CD4-positive, alpha-beta memory T cell (primary cell): ENCODE measurements at regions not wholly inside any gene's neighbourhood (a gene's known extent, or its start where the extent isn't known, plus 50 kb on each side); places are given as distances from the start of the nearest gene placed in this dataset.

Experiments
- CTCF ChIA-PET: fragments of 350-600 bp; sonication (Branson Sonifier 250); formaldehyde crosslinking; loops from one replicate; lab custom pipeline; 2021; ENCODE audit warnings: inconsistent platforms; ENCODE audit not compliant: partially characterized antibody; lab: Charles Lee
- POLR2A ChIA-PET: fragments of 350-600 bp; sonication (Branson Sonifier 250); formaldehyde crosslinking; loops from one replicate; lab custom pipeline; 2021; ENCODE audit not compliant: partially characterized antibody; lab: Charles Lee
- DNase-seq, 5 donors: peaks; one replicate each; pipeline versions ENCODE4 v3.0.0 to v3.0.0-alpha.2; 2020 to 2022; ENCODE audit warnings: mixed read lengths in 1 of 5
- H3K27ac ChIP-seq: one replicate; pipeline ENCODE4 v1.7.0; 2013; ENCODE audit warnings: low read depth, low read length
- H3K27me3 ChIP-seq: 2 replicates; pipeline ENCODE4 v1.7.0; 2013; ENCODE audit warnings: mild to moderate bottlenecking, low read length, moderate library complexity; ENCODE audit not compliant: insufficient read depth
- H3K36me3 ChIP-seq: 2 replicates; pipeline ENCODE4 v1.7.0; 2013; ENCODE audit warnings: mild to moderate bottlenecking, low read length, moderate library complexity; ENCODE audit not compliant: insufficient read depth
- H3K4me1 ChIP-seq: 2 replicates; pipeline ENCODE4 v1.7.0; 2013; ENCODE audit warnings: mild to moderate bottlenecking, low read length, moderate library complexity; ENCODE audit not compliant: insufficient read depth
- H3K4me3 ChIP-seq, 2 donors: one replicate each; pipeline ENCODE4 v1.7.0; 2013; ENCODE audit warnings: low read length in 2 of 2, mild to moderate bottlenecking in 1 of 2
- H3K9me3 ChIP-seq, 2 donors: one replicate each; pipeline ENCODE4 v1.7.0; 2013; ENCODE audit warnings: low read length in 2 of 2, control low read depth in 1 of 2; ENCODE audit not compliant: control insufficient read depth in 1 of 2
- H3K27ac Mint-ChIP-seq, 7 donors: one replicate each; pipeline ENCODE4 v1.8.0; 2020 to 2021; ENCODE audit warnings: mixed read lengths in 7 of 7, mild to moderate bottlenecking in 6 of 7, inconsistent platforms in 3 of 7, moderate library complexity in 3 of 7
- H3K27me3 Mint-ChIP-seq, 2 donors: one replicate each; pipeline ENCODE4 v1.8.0; 2020 to 2021; ENCODE audit warnings: mixed read lengths in 2 of 2
- H3K36me3 Mint-ChIP-seq, 2 donors: one replicate each; pipeline ENCODE4 v1.8.0; 2020 to 2021; ENCODE audit warnings: mixed read lengths in 2 of 2, inconsistent platforms in 1 of 2, mild to moderate bottlenecking in 1 of 2
- H3K4me1 Mint-ChIP-seq, 4 donors: one replicate each; pipeline ENCODE4 v1.8.0; 2020 to 2021; ENCODE audit warnings: mixed read lengths in 4 of 4, mild to moderate bottlenecking in 1 of 4
- H3K4me3 Mint-ChIP-seq, 8 donors: one replicate each; pipeline ENCODE4 v1.8.0; 2020 to 2021; ENCODE audit warnings: mixed read lengths in 8 of 8, mild to moderate bottlenecking in 7 of 8, moderate library complexity in 6 of 8, inconsistent platforms in 3 of 8
- H3K9me3 Mint-ChIP-seq, 8 donors: one replicate each; pipeline ENCODE4 v1.8.0; 2020 to 2021; ENCODE audit warnings: mixed read lengths in 8 of 8, mild to moderate bottlenecking in 5 of 8, inconsistent platforms in 3 of 8, moderate library complexity in 1 of 8
- intact Hi-C: fragments of 100-400 bp; cut with micrococcal nuclease; formaldehyde crosslinking; loops from one replicate; pipeline ENCODE4 v1.15.1; 2023

DNA sequence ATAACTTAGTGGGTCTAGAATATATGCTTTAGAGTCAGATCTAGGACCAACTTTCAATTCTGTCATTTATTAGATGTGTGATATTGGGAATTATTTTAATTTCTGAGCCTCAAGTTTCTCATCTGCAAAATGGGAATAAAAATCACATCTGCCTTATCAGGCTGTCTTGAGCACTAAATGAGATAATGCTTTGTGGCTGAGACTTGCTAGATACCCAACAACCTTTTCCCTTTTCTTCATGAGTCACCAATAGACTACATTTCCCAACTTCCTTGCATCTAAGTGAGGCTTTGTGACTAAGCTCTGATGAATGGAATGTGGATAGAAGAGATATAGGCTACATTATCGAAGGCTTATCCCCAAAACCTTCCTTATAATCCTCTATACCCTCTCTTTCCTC lies 220.7 kb upstream of the SESN3 start:
- no peaks in the 10 kb centered on the region for H3K4me1 ChIP-seq
- intact Hi-C loops: no loop called here
- H3K36me3 Mint-ChIP-seq: no peaks in the 10 kb centered on the region
- POLR2A ChIA-PET: interaction anchor here (1.1 kb wide), 1 partner anchor 220 kb away, joined by 3 read pairs; no protein-coding TSS in a partner anchor
- CTCF ChIA-PET: no interaction called here
- H3K4me3 Mint-ChIP-seq: no peak overlapping the region
- peaks cover 0 to 2% (median 0%) of the 10 kb centered on the region in 4 donors for H3K4me1 Mint-ChIP-seq
- no peak overlapping the region for H3K27ac Mint-ChIP-seq
- H3K4me3 ChIP-seq: no peak overlapping the region
- no peaks in the 10 kb centered on the region for H3K27me3 Mint-ChIP-seq
- no peak for DNase-seq
- H3K27me3 ChIP-seq: no peaks in the 10 kb centered on the region
- no peaks in the 10 kb centered on the region for H3K9me3 Mint-ChIP-seq
- no peaks in the 10 kb centered on the region for H3K36me3 ChIP-seq
- no peak overlapping the region for H3K27ac ChIP-seq
- H3K9me3 ChIP-seq: no peaks in the 10 kb centered on the region

DNA sequence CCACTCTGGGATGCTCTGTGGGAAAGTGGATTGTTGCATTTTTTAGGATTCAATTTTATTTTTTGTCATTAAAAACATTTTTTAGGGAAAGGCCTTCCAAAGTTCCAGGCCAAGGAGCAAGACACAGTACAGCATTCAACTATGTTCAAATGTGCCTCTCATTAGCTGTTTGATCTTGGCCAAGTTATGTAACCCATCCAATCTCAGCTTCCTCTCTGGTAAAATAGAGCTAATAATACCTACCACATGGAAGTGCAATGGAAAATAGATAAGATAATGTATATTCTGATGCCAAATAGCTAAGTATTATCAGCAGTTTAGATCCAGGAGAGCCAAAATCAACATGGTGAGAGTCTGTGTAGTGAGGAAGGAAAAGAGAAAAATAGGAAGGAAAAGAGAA lies 220.3 kb upstream of the SESN3 start:
- intact Hi-C loops: no loop called here
- Mint-ChIP-seq H3K36me3 (no peaks in the 10 kb centered on the region), H3K4me3 (no peak overlapping the region), H3K4me1 (peaks cover 0 to 2% (median 0%) of the 10 kb centered on the region in 4 donors), H3K27me3 (no peaks in the 10 kb centered on the region), H3K27ac (no peak overlapping the region), H3K9me3 (no peaks in the 10 kb centered on the region)
- Histone ChIP-seq H3K36me3 (no peaks in the 10 kb centered on the region), H3K27ac (no peak overlapping the region), H3K9me3 (no peaks in the 10 kb centered on the region), H3K27me3 (no peaks in the 10 kb centered on the region), H3K4me3 (no peak overlapping the region), H3K4me1 (no peaks in the 10 kb centered on the region)
- CTCF ChIA-PET: no interaction called here
- POLR2A ChIA-PET: interaction anchor here (1.1 kb wide), 1 partner anchor 220 kb away, joined by 3 read pairs; no protein-coding TSS in a partner anchor
- DNase-seq: no peak

DNA sequence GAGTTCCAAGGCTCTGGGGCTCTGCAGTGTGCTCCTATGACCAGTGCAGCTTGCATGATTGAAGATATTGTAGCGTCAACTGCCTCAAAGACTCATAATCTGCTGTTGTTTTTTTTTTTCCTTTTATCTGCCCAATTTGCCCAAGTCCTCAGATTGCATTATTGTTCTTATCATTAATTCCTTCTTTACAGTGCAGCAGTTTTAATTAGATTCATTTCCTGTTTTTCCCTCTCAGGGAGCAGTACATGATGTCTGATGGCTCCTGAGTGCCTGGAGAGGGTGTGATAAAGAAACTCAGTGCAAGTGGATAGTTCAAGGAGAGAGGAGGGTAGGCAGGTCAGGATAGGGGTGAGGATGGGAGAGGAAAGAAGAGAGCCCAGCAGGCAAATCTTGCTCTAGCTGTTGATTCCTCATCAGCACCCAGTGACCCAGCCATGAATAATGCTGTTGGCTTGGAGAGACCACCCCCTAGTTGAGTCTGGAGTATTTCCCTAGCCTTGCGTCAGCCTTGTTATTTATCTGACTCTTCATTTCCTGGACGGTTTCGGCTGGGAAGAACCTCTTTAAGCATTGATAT lies 219.6 kb upstream of the SESN3 start:
- intact Hi-C loops: no loop called here
- ChIA-PET POLR2A (interaction anchor here (1.1 kb wide), 1 partner anchor 219 kb away, joined by 3 read pairs; no protein-coding TSS in a partner anchor), CTCF (no interaction called here)
- Mint-ChIP-seq H3K4me3 (no peak overlapping the region), H3K27me3 (no peaks in the 10 kb centered on the region), H3K4me1 (peaks cover 0 to 2% (median 0%) of the 10 kb centered on the region in 4 donors), H3K36me3 (no peaks in the 10 kb centered on the region), H3K27ac (no peak overlapping the region), H3K9me3 (no peaks in the 10 kb centered on the region)
- Histone ChIP-seq H3K9me3 (no peaks in the 10 kb centered on the region), H3K36me3 (no peaks in the 10 kb centered on the region), H3K27ac (no peak overlapping the region), H3K4me1 (no peaks in the 10 kb centered on the region), H3K4me3 (no peak overlapping the region), H3K27me3 (no peaks in the 10 kb centered on the region)
- no peak for DNase-seq

DNA sequence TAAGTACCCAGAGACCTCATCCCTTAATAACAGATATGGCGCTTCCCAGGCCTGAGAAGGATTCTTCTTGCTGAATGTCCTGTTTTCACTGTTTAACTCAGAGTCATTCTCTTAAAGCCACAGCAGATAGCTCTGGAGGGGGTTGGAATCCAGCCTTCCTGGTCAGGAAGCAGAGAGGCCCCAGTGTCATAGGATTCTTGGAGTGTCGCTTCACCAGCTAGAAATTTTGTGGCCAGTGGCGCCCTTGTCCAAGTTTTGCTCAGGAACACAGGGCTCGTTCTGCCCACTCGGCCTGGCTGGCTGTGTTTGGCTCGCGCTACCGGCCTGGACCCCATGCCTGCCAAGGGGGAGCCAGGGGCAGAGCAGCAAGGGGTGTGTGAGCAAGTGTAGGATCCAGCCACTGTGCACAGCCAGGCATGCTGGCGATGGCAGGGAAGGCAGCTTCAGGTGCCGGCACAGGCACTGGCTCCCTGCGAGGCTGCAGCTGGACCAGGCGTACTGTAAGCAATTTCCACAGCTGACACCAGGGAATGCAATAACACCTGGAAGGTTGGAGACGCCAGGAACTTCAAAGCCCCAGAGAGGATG lies 214.8 kb upstream of the SESN3 start:
- intact Hi-C loops: no loop called here
- DNase-seq: no peak
- Mint-ChIP-seq H3K9me3 (peaks cover 0 to 5% (median 1%) of the 10 kb centered on the region in 8 donors), H3K36me3 (no peaks in the 10 kb centered on the region), H3K27ac (no peak overlapping the region), H3K27me3 (no peaks in the 10 kb centered on the region), H3K4me3 (no peak overlapping the region), H3K4me1 (peaks cover 5 to 25% (median 21%) of the 10 kb centered on the region in 4 donors)
- no peaks in the 10 kb centered on the region for H3K27me3 ChIP-seq
- no peak overlapping the region for H3K27ac ChIP-seq
- no peaks in the 10 kb centered on the region for H3K9me3 ChIP-seq
- CTCF ChIA-PET: interaction anchor here (1.1 kb wide), 1 partner anchor 260 kb away, joined by 4 read pairs; no protein-coding TSS in a partner anchor
- H3K36me3 ChIP-seq: no peaks in the 10 kb centered on the region
- POLR2A ChIA-PET: no interaction called here
- H3K4me1 ChIP-seq: peaks cover 12% of the 10 kb centered on the region
- H3K4me3 ChIP-seq: no peak overlapping the region

GRCh38 chr11:95444309-95445241 lies 213.6 kb upstream of the SESN3 start:
- Mint-ChIP-seq H3K9me3 (peaks cover 0 to 5% (median 1%) of the 10 kb centered on the region in 8 donors), H3K27me3 (no peaks in the 10 kb centered on the region), H3K36me3 (no peaks in the 10 kb centered on the region), H3K4me1 (peaks cover 5 to 25% (median 20%) of the 10 kb centered on the region in 4 donors), H3K4me3 (peak overlapping the region in 2 of 8 donors; percentile 3 to 26), H3K27ac (peak overlapping the region in 1 of 7 donors; percentile 24)
- H3K36me3 ChIP-seq: no peaks in the 10 kb centered on the region
- intact Hi-C loops: loop anchor here (5.0 kb wide), 1 partner anchor 212 kb away; the partner anchor contains the start of gene SESN3
- H3K4me1 ChIP-seq: peaks cover 12% of the 10 kb centered on the region
- H3K27me3 ChIP-seq: no peaks in the 10 kb centered on the region
- H3K27ac ChIP-seq: no peak overlapping the region
- no peak overlapping the region for H3K4me3 ChIP-seq
- POLR2A ChIA-PET: interaction anchor here (1.5 kb wide), 1 partner anchor 10 kb away, joined by 4 read pairs; no protein-coding TSS in a partner anchor
- DNase-seq: peak in 1 of 5 donors; percentile 2
- CTCF ChIA-PET: interaction anchor here (1.3 kb wide), 1 partner anchor 292 kb away, joined by 3 read pairs; no protein-coding TSS in a partner anchor
- no peaks in the 10 kb centered on the region for H3K9me3 ChIP-seq

GRCh38 chr11:95443386-95443785 lies 212.4 kb upstream of the SESN3 start:
- POLR2A ChIA-PET: interaction anchor here (1.5 kb wide), 1 partner anchor 9 kb away, joined by 4 read pairs; no protein-coding TSS in a partner anchor

More at GRCh38 chr11:95443386-95443785, 212.4 kb upstream of the SESN3 start:
- Mint-ChIP-seq H3K27me3 (no peaks in the 10 kb centered on the region), H3K4me3 (peak overlapping the region in 6 of 8 donors; percentile 28 to 68 (median 46)), H3K4me1 (peaks cover 5 to 25% (median 20%) of the 10 kb centered on the region in 4 donors), H3K36me3 (no peaks in the 10 kb centered on the region), H3K27ac (peak overlapping the region in 3 of 7 donors; percentile 3 to 72 (median 18)), H3K9me3 (peaks cover 0 to 5% (median 1%) of the 10 kb centered on the region in 8 donors)
- CTCF ChIA-PET: no interaction called here
- H3K4me1 ChIP-seq: peaks cover 12% of the 10 kb centered on the region
- H3K4me3 ChIP-seq: no peak overlapping the region
- H3K9me3 ChIP-seq: no peaks in the 10 kb centered on the region
- DNase-seq: peak; percentile 8 to 50 (median 12)
- intact Hi-C loops: loop anchor here (5.0 kb wide), 1 partner anchor 211 kb away; the partner anchor contains the start of gene SESN3
- no peaks in the 10 kb centered on the region for H3K27me3 ChIP-seq
- no peak overlapping the region for H3K27ac ChIP-seq
- no peaks in the 10 kb centered on the region for H3K36me3 ChIP-seq
